GM12878 (cell line): ENCODE measurements at regions not wholly inside any gene's neighbourhood (a gene's known extent, or its start where the extent isn't known, plus 50 kb on each side); places are given as distances from the start of the nearest gene placed in this dataset.

Source experiments
- EZH2 ChIP-seq: IDR thresholded peaks from 2 replicates; pipeline ENCODE4 v1.6.1; 2012; ENCODE audit warnings: low read depth, mild to moderate bottlenecking, control low read depth, inconsistent platforms, low read length, borderline replicate concordance; ENCODE audit not compliant: control insufficient read depth
- MTA3 ChIP-seq: IDR thresholded peaks from 2 replicates; pipeline ENCODE4 v1.6.1; 2012; ENCODE audit warnings: low read length, inconsistent platforms, borderline replicate concordance
- NFYB ChIP-seq: IDR thresholded peaks from 2 replicates; pipeline ENCODE4 v1.6.1; 2011; ENCODE audit warnings: low read depth, mild to moderate bottlenecking, low read length, improper control_type of control experiment, moderate library complexity; ENCODE audit not compliant: insufficient read depth
- POLR2A ChIP-seq: IDR thresholded peaks from 2 replicates; pipeline ENCODE4 v1.6.1; 2011; ENCODE audit warnings: low read depth, mild to moderate bottlenecking, low read length
- ZNF217 ChIP-seq: fragments of 450-650 bp; IDR thresholded peaks from 2 replicates; pipeline ENCODE4 v1.6.1; 2017; ENCODE audit warnings: antibody characterized with exemption, mild to moderate bottlenecking
- TF ChIP-seq, protein P1 (sequence below): fragments of 450-650 bp; IDR thresholded peaks from 2 replicates; pipeline ENCODE4 v1.6.1; 2017; ENCODE audit warnings: mild to moderate bottlenecking, moderate library complexity
- TF ChIP-seq, protein P2 (sequence below): fragments of 150-350 bp; IDR thresholded peaks from 2 replicates; pipeline ENCODE4 v1.6.1; 2014; ENCODE audit warnings: mild to moderate bottlenecking, low read depth, low read length

GRCh38 chr7:127446842-127447241 lies 54.3 kb upstream of the ZNF800 start (continued):
- TF ChIP-seq ZNF217 (no peak), POLR2A (no peak), MTA3 (no peak), NFYB (no peak), EZH2 (no peak)
- TF ChIP-seq, protein P1, sequence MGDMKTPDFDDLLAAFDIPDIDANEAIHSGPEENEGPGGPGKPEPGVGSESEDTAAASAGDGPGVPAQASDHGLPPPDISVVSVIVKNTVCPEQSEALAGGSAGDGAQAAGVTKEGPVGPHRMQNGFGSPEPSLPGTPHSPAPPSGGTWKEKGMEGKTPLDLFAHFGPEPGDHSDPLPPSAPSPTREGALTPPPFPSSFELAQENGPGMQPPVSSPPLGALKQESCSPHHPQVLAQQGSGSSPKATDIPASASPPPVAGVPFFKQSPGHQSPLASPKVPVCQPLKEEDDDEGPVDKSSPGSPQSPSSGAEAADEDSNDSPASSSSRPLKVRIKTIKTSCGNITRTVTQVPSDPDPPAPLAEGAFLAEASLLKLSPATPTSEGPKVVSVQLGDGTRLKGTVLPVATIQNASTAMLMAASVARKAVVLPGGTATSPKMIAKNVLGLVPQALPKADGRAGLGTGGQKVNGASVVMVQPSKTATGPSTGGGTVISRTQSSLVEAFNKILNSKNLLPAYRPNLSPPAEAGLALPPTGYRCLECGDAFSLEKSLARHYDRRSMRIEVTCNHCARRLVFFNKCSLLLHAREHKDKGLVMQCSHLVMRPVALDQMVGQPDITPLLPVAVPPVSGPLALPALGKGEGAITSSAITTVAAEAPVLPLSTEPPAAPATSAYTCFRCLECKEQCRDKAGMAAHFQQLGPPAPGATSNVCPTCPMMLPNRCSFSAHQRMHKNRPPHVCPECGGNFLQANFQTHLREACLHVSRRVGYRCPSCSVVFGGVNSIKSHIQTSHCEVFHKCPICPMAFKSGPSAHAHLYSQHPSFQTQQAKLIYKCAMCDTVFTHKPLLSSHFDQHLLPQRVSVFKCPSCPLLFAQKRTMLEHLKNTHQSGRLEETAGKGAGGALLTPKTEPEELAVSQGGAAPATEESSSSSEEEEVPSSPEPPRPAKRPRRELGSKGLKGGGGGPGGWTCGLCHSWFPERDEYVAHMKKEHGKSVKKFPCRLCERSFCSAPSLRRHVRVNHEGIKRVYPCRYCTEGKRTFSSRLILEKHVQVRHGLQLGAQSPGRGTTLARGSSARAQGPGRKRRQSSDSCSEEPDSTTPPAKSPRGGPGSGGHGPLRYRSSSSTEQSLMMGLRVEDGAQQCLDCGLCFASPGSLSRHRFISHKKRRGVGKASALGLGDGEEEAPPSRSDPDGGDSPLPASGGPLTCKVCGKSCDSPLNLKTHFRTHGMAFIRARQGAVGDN: no peak
- TF ChIP-seq, protein P2, sequence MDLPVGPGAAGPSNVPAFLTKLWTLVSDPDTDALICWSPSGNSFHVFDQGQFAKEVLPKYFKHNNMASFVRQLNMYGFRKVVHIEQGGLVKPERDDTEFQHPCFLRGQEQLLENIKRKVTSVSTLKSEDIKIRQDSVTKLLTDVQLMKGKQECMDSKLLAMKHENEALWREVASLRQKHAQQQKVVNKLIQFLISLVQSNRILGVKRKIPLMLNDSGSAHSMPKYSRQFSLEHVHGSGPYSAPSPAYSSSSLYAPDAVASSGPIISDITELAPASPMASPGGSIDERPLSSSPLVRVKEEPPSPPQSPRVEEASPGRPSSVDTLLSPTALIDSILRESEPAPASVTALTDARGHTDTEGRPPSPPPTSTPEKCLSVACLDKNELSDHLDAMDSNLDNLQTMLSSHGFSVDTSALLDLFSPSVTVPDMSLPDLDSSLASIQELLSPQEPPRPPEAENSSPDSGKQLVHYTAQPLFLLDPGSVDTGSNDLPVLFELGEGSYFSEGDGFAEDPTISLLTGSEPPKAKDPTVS: no peak
